ENCODE measurements at regions not wholly inside any gene's neighbourhood (a gene's known extent, or its start where the extent isn't known, plus 50 kb on each side); places are given as distances from the start of the nearest gene placed in this dataset.

GRCh38 chr7:130966246-130967009 is 232.4 kb upstream of the KLF14 start:
- DNase-seq (ENCODE audit: low read depth) = no peak

GRCh38 chr7:130970196-130970595 is 236.2 kb upstream of the KLF14 start:
- DNase-seq (ENCODE audit: low read depth) = no peak

- no peak for DNase-seq (ENCODE audit: low read depth)
Observed at GRCh38 chr7:130970696-130971095, 236.7 kb upstream of the KLF14 start.

DNA sequence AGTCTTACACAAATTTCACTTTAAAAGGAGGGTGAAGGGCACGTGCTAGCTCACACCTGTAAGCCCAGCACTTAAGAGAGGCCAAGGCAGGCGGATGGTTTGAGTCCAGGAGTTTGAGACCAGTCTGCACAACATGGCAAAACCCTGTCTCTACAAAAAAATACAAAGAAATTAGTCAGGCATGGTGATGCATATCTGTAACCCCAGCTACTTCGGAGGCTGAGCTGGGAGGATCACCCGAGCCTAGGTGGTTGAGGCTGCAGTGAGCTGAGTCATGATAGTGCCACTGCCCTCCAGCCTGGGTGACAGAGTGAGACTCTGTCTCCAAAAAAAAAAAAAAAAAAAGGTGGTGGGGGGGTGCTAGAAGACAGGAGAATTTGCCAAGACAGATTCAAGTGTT is 237.3 kb upstream of the KLF14 start:
- DNase-seq (ENCODE audit: low read depth) = no peak

- DNase-seq (ENCODE audit: low read depth) = no peak
Observed at GRCh38 chr7:130972201-130972600, 238.2 kb upstream of the KLF14 start.

DNA sequence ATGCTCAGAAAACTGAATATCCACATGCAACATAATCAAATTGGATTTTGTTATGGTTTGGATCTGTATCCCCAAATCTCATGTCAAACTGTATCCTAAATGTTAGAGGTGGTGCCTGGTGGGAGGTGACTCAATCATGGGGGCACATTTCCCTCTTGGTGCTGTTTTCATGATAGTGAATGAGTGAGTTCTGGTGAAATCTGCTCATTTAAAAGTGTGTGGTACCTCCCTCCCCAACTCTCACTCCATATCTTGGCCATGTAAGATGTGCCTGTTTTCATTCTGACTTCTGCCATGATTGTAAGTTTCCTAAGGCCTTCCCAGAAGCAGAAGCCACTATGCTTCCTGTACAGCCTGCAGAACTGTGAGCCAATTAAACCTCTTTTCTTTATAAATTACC is 239.6 kb upstream of the KLF14 start:
- DNase-seq (ENCODE audit: low read depth) = no peak

DNA sequence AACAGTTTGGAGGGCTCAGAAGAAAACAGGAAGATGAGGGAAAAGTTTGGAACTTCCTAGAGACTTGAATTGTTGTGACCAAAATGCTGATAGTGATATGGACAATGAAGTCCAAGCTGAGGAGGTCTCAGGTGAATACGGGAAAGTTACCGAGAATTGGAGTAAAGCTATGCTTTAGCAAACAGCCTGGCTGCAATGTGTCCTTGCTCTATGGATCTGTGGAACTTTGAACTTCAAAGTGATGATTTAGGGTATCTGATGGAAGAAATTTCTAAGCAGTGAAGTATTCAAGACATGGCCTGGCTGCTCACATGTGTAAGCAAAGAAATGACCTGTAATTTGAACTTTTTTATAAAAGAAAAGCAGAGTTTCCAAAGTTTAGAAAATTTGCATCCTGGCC is 240.2 kb upstream of the KLF14 start:
- no peak for DNase-seq (ENCODE audit: low read depth)

- no peak for DNase-seq (ENCODE audit: low read depth)
Observed at GRCh38 chr7:130974794-130975193, 240.8 kb upstream of the KLF14 start.

GRCh38 chr7:130975731-130976130 is 241.7 kb upstream of the KLF14 start:
- no peak for DNase-seq (ENCODE audit: low read depth)

- DNase-seq (ENCODE audit: low read depth) = no peak
Observed at GRCh38 chr7:130982160-130982638, 248.2 kb upstream of the KLF14 start.

DNA sequence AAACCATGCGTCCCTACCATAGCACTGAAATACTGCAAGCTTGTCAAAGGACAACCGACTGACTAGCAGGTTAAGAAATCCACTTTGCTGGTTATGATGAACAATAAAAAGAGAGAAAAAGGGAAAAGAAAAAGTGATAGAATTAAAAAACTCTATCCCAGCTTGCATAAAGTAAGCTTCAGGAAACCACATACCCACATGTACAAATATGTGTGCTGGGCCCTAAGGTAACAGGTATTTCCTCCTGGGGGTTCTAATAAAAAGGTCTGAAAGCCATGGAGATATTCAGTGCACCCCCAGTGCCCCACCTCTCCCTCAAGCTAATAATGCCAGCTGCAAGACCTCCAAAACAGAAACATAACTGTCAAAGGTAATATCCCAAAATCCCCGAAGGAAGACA is 248.6 kb upstream of the KLF14 start:
- no peak for DNase-seq (ENCODE audit: low read depth)

- DNase-seq (ENCODE audit: low read depth) = no peak
Observed at GRCh38 chr7:130985361-130985760, 251.4 kb upstream of the KLF14 start.

DNA sequence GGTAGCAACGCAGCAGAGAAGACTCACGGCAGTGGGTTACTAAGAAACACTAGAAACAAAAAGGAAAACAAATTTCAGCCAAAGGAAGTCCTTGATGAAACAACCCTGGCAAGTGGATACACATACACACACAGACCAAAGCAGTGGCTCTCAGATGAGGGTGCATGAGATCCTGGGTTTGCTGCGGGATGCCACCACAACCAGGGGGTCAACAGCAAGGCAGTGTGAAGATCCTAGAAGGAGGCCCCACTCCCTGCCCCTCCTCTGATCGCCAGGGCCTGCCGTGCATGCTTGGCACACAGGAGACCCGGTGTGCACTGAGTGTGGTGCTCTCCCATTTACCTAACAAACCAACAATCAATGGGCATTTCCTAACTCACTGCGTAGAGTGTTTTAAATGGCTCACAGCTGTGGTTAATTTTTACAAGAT is 252.3 kb upstream of the KLF14 start:
- DNase-seq (ENCODE audit: low read depth) = peak; percentile 47

DNA sequence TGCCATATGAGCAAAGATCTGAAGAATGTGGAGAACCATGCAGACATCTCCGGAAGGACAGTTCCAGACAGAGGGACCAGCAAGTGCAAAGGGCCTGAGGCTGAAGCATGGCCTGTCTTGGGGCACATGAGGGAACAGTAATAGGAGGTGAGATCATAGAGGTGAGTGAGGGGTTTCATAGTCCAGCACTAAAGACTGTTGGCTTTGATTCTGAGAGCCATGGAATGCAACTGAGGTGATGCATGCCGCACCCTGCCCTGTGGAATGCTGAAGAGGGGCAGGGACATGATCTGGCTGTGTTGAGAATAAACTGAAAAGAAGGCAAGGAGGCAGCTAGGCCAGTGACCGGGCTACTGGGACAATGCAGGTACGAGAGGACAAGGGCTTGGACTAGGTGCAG is 253.1 kb upstream of the KLF14 start:
- no peak for DNase-seq (ENCODE audit: low read depth)

- DNase-seq (ENCODE audit: low read depth) = no peak
Observed at GRCh38 chr7:130988443-130988842, 254.4 kb upstream of the KLF14 start.

- no peak for DNase-seq (ENCODE audit: low read depth)
Observed at GRCh38 chr7:130989101-130989795, 255.2 kb upstream of the KLF14 start.

- DNase-seq (ENCODE audit: low read depth) = no peak
Observed at GRCh38 chr7:130990178-130990832, 256.3 kb upstream of the KLF14 start.

DNA sequence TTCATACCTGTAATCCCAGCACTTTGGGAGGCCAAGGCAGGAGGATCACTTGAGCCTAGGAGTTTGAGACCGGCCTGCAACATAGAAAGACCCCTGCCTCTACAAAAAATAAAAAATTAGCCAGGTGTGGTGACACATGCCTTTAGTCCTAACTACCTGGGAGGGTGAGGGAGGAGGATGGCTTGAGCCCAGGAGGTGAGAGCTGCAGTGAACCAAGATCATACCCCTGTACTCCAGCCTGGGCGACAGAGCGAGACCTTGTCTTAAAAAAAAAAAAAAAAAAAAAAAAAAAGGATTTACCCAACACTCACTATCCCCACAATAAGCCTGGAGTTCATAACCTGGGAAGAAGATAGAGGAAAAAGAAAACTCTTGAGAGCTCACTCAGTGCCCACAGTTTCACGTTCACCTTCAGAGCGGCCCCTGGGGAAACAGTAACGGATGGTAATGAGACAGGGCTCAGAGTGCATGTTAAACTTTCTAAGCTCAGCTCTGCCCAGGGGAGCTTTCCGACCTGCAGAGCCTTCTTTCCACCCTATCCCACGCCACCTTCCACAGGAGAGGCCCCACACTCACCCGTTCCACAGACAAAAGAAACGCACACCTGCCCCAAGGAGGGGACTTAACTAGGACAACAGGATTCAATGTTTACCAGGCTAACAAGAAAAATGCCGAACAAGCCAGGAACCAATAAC is 259.8 kb upstream of the KLF14 start:
- DNase-seq (ENCODE audit: low read depth) = no peak

GRCh38 chr7:130994378-130995115 is 260.5 kb upstream of the KLF14 start:
- DNase-seq (ENCODE audit: low read depth) = no peak

DNA sequence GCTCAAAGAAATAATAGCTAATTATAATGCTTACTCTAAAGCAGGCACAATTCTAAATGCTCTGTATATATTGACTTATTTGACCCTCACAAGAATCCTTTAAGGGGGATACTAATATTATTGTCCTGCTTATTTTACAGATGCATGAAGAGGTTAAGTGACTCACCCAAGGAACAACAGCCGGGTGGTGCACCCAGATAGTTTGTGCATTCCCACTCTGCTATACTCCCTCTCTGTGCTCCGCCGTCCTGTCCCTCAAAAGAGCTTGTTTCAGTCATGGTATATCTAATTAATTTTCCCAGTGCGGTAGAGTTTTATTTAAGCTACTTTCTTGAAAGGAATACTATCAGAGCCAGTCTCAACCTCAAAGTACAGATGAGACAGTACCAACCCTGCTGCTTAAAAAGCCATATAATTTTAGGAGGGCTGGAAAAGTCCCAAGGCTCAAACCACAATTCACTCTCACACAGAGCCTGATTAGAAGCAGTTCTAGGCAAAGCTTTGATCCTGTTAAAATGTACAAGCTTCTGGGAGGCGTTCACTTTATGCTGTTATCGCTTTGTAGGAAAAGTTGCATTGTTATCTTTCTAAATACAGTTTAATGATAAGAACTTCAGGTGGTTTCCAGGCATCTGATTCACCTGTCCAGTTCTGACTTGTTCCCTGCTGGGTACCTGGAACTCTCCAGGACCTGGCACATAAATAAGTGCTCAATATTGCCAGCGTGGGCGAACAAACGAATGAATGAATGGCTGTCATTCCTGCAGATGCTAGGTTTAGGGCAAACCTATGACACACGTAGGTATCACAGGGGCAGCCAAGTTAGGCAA is 261.5 kb upstream of the KLF14 start:
- no peak for DNase-seq (ENCODE audit: low read depth)
